ENCODE measurements at regions not wholly inside any gene's neighbourhood (a gene's known extent, or its start where the extent isn't known, plus 50 kb on each side); places are given as distances from the start of the nearest gene placed in this dataset.
A peak's percentile ranks its signal among the peaks of the same experiment; 100 is the strongest.

DNA sequence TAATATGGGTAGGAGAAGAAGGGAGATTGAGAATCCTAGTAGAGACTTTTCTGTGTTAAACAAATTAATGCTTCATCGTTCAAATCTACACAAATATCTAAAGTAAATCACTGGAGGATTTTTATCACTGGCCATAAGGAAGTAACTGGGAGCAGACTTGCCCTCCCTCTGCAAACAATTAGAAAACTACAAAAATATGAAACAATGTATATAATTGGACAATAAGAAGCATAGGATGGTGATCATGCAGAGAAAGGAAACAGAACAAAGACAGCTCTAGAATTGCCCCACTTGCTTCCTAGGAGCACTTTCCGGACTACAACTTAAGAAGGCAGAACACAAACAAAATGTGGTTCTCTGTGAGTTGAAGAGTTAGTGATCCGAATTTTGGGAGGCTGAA, 452.7 kb upstream of the KLHL29 start:
- no peaks in the 10 kb centered on the region for H3K36me3 ChIP-seq (replicated peaks in 1 of 2; ENCODE audit: control insufficient read depth in 1 of 2, insufficient read depth in 2 of 2, low read length in 2 of 2)
- no peak overlapping the region for H3K4me2 ChIP-seq (ENCODE audit: low read depth, low read length)
- H3K79me2 ChIP-seq (ENCODE audit: insufficient read depth, low read length): no peaks in the 10 kb centered on the region
- H3K27me3 ChIP-seq (ENCODE audit: control insufficient read depth in 1 of 2, insufficient read depth in 2 of 2, low read length in 2 of 2): no peaks in the 10 kb centered on the region
- H3K9me3 ChIP-seq (ENCODE audit: low read length): peaks cover 18% of the 10 kb centered on the region; the same call in 1 of the 2 replicates
- ChIA-PET CTCF (ENCODE audit: low intra/inter-chr PET ratio, low total read pairs) (no interaction called here), POLR2A (no interaction called here)
- WGBS (ENCODE audit: low lambda C conversion rate): 22% methylated on average over 3 of the region's 3 CpGs
- no peak overlapping the region for H3K9ac ChIP-seq (ENCODE audit: insufficient read depth, low read depth, low read length)
- intact Hi-C loops (cut with micrococcal nuclease; ENCODE audit: unreplicated experiment): no loop called here
- TF ChIP-seq ZNF256 (CRISPR knock-in tag; conservative IDR thresholded peaks at IDR 0.05) (no peak), ZNF333 (CRISPR knock-in tag; IDR thresholded peaks at IDR 0.05; ENCODE audit: borderline replicate concordance) (no peak), ZNF337 (CRISPR knock-in tag; IDR thresholded peaks at IDR 0.05; ENCODE audit: borderline replicate concordance, low read depth) (no peak), ZNF644 (CRISPR knock-in tag; IDR thresholded peaks at IDR 0.05; ENCODE audit: low read depth) (no peak), POLR2A (IDR thresholded peaks at IDR 0.05; ENCODE audit: insufficient read depth in 1 of 2, low read depth in 2 of 2, low read length in 2 of 2) (no peak), ZNF567 (CRISPR knock-in tag; IDR thresholded peaks at IDR 0.05; ENCODE audit: borderline replicate concordance) (no peak)
- TF ChIP-seq, protein P1, sequence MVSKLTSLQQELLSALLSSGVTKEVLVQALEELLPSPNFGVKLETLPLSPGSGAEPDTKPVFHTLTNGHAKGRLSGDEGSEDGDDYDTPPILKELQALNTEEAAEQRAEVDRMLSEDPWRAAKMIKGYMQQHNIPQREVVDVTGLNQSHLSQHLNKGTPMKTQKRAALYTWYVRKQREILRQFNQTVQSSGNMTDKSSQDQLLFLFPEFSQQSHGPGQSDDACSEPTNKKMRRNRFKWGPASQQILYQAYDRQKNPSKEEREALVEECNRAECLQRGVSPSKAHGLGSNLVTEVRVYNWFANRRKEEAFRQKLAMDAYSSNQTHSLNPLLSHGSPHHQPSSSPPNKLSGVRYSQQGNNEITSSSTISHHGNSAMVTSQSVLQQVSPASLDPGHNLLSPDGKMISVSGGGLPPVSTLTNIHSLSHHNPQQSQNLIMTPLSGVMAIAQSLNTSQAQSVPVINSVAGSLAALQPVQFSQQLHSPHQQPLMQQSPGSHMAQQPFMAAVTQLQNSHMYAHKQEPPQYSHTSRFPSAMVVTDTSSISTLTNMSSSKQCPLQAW (CRISPR knock-in tag; IDR thresholded peaks at IDR 0.05): no peak
- FAIRE-seq: no peak
- H3K4me1 ChIP-seq (ENCODE audit: insufficient read depth, low read length): no peaks in the 10 kb centered on the region
- H2AFZ ChIP-seq (ENCODE audit: low read length): no peak overlapping the region
- no peak for DNase-seq (ENCODE audit: low spot score)
- H3K27ac ChIP-seq (ENCODE audit: extremely low read length, insufficient read depth, low read length): no peak overlapping the region
- H4K20me1 ChIP-seq (ENCODE audit: insufficient read depth, low read length): no peaks in the 10 kb centered on the region
- ATAC-seq: no peak
- no TSS peak for BruUV-seq (replicated peaks)
- H3K4me3 ChIP-seq (replicated peaks in 1 of 3; ENCODE audit: insufficient read depth in 1 of 3, low read depth in 2 of 3, low read length in 3 of 3): no peak overlapping the region
- in situ Hi-C loops (cut with HindIII; ENCODE audit: extremely low pct_ligation_motif_present, low pct_unique_long_range_greater_than_20kb): no loop called here

- no peak overlapping the region for H3K4me3 ChIP-seq (replicated peaks in 1 of 3; ENCODE audit: insufficient read depth in 1 of 3, low read depth in 2 of 3, low read length in 3 of 3)
- no peak overlapping the region for H3K27ac ChIP-seq (ENCODE audit: extremely low read length, insufficient read depth, low read length)
- ChIA-PET CTCF (ENCODE audit: low intra/inter-chr PET ratio, low total read pairs) (no interaction called here), POLR2A (no interaction called here)
- no peak overlapping the region for H3K4me2 ChIP-seq (ENCODE audit: low read depth, low read length)
- H3K4me1 ChIP-seq (ENCODE audit: insufficient read depth, low read length): no peaks in the 10 kb centered on the region
- no peak overlapping the region for H3K9ac ChIP-seq (ENCODE audit: insufficient read depth, low read depth, low read length)
- DNase-seq (ENCODE audit: low spot score) (no peak), ATAC-seq (no peak), FAIRE-seq (no peak)
- TF ChIP-seq KLF11 (CRISPR knock-in tag; IDR thresholded peaks at IDR 0.05) (no peak), FOSL2 (CRISPR knock-in tag; IDR thresholded peaks at IDR 0.05) (no peak), SCMH1 (CRISPR knock-in tag; IDR thresholded peaks at IDR 0.05; ENCODE audit: borderline replicate concordance) (no peak), PAX8 (CRISPR knock-in tag; IDR thresholded peaks at IDR 0.05; ENCODE audit: borderline replicate concordance) (no peak), YEATS2 (CRISPR knock-in tag; IDR thresholded peaks at IDR 0.05; ENCODE audit: borderline replicate concordance) (no peak), CREM (IDR thresholded peaks at IDR 0.05) (no peak), CREM (CRISPR knock-in tag; IDR thresholded peaks at IDR 0.05) (no peak), CEBPB (IDR thresholded peaks at IDR 0.05; ENCODE audit: borderline replicate concordance, low read depth, low read length) (peak; percentile 65; the same call in 1 of the 2 replicates), ZBTB21 (CRISPR knock-in tag; IDR thresholded peaks at IDR 0.05) (no peak)
- H3K9me3 ChIP-seq (ENCODE audit: low read length): peaks cover 19% of the 10 kb centered on the region; the same call in 1 of the 2 replicates
- H3K27me3 ChIP-seq (ENCODE audit: control insufficient read depth in 1 of 2, insufficient read depth in 2 of 2, low read length in 2 of 2): no peaks in the 10 kb centered on the region
- H4K20me1 ChIP-seq (ENCODE audit: insufficient read depth, low read length): no peaks in the 10 kb centered on the region
- intact Hi-C loops (cut with micrococcal nuclease; ENCODE audit: unreplicated experiment): no loop called here
- in situ Hi-C loops (cut with HindIII; ENCODE audit: extremely low pct_ligation_motif_present, low pct_unique_long_range_greater_than_20kb): no loop called here
- no TSS peak for BruUV-seq (replicated peaks)
- WGBS (ENCODE audit: low lambda C conversion rate): 32% methylated on average over 1 of the region's 1 CpG
- no peak overlapping the region for H2AFZ ChIP-seq (ENCODE audit: low read length)
- no peaks in the 10 kb centered on the region for H3K36me3 ChIP-seq (replicated peaks in 1 of 2; ENCODE audit: control insufficient read depth in 1 of 2, insufficient read depth in 2 of 2, low read length in 2 of 2)
- no peaks in the 10 kb centered on the region for H3K79me2 ChIP-seq (ENCODE audit: insufficient read depth, low read length)
These were observed 450.2 kb upstream of the KLHL29 start for GRCh38 chr2:22934747-22935146.

All from HepG2 (cell line).